Small intestine (tissue), 7 donors: ENCODE measurements at regions not wholly inside any gene's neighbourhood (a gene's known extent, or its start where the extent isn't known, plus 50 kb on each side); places are given as distances from the start of the nearest gene placed in this dataset.
A peak's percentile ranks its signal among the peaks of the same experiment; 100 is the strongest.

Experiments used
- DNase-seq, 2 donors: peaks; one replicate each; pipeline versions ENCODE4 v3.0.0 to v3.0.0-alpha.2; 2013
- FAIRE-seq: peaks from 2 replicates; lab custom pipeline; 2012; peaks lifted over from hg19 to GRCh38; lab: Jason Lieb, UNC
- H3K27ac ChIP-seq, 3 donors: one replicate each; pipeline ENCODE4 v1.5.1; 2013; ENCODE audit warnings: low read length in 2 of 3, mild to moderate bottlenecking in 2 of 3, control low read depth in 1 of 3, inconsistent platforms in 1 of 3, low read depth in 1 of 3, moderate library complexity in 1 of 3
- H3K27me3 ChIP-seq, 3 donors: one replicate each; pipeline ENCODE4 v1.6.1; 2013; ENCODE audit warnings: low read length in 3 of 3, inconsistent platforms in 1 of 3; ENCODE audit not compliant: control insufficient read depth in 3 of 3, insufficient read depth in 3 of 3
- H3K36me3 ChIP-seq, 3 donors: one replicate each; pipeline ENCODE4 v1.6.1; 2013; ENCODE audit warnings: low read length in 3 of 3, inconsistent platforms in 1 of 3, low read depth in 1 of 3, mild to moderate bottlenecking in 1 of 3, moderate library complexity in 1 of 3; ENCODE audit not compliant: control insufficient read depth in 3 of 3, insufficient read depth in 2 of 3
- H3K4me1 ChIP-seq, 3 donors: one replicate each; pipeline ENCODE4 v1.6.1; 2013; ENCODE audit warnings: low read length in 2 of 3, inconsistent platforms in 1 of 3, low read depth in 1 of 3, mild to moderate bottlenecking in 1 of 3, moderate library complexity in 1 of 3; ENCODE audit not compliant: control insufficient read depth in 3 of 3, insufficient read depth in 2 of 3
- H3K4me3 ChIP-seq, 3 donors: one replicate each; pipeline ENCODE4 v1.5.1; 2013; ENCODE audit warnings: low read length in 3 of 3, control low read depth in 1 of 3, inconsistent platforms in 1 of 3, low read depth in 1 of 3, mild to moderate bottlenecking in 1 of 3, moderate library complexity in 1 of 3
- H3K9me3 ChIP-seq, 2 donors: one replicate each; pipeline ENCODE4 v1.6.1; 2013; ENCODE audit warnings: low read depth in 1 of 2, low read length in 1 of 2; ENCODE audit not compliant: control insufficient read depth in 2 of 2, insufficient read depth in 1 of 2
- WGBS, 3 donors: extraction: QIAGEN DNeasy Blood & Tissue Kit; methylation state at CpG; one replicate each; pipeline ENCODE4 v1.1.7; 2013; 5-methylcytosine and 5-hydroxymethylcytosine counted together
- donor health status: healthy with polysubstance abuse.
- donor health status: control.
- donor health status: control.
- donor health status: Bipolar disorder and iron deficiency.
- donor health status: healthy.

GRCh38 chr7:25809441-25809840 lies 342.6 kb upstream of the NFE2L3 start:
- Histone ChIP-seq H3K4me3 (no peak overlapping the region), H3K4me1 (peaks cover 0 to 2% (median 0%) of the 10 kb centered on the region in 3 donors), H3K36me3 (no peaks in the 10 kb centered on the region), H3K27ac (no peak overlapping the region), H3K27me3 (peaks cover 0 to 9% (median 0%) of the 10 kb centered on the region in 3 donors), H3K9me3 (no peaks in the 10 kb centered on the region)
- DNase-seq = no peak
- FAIRE-seq = no peak
- WGBS, 3 donors = 66 to 75% (median 71%) methylated on average over 5 of the region's 5 CpGs

- Histone ChIP-seq H3K9me3 (peaks cover 0 to 5% of the 10 kb centered on the region in 2 donors), H3K36me3 (no peaks in the 10 kb centered on the region), H3K27ac (no peak overlapping the region), H3K4me1 (no peaks in the 10 kb centered on the region), H3K4me3 (no peak overlapping the region), H3K27me3 (peaks cover 0 to 9% (median 0%) of the 10 kb centered on the region in 3 donors)
- 83 to 90% (median 88%) methylated on average over 9 of the region's 9 CpGs for WGBS, 3 donors
- DNase-seq = no peak
- no peak for FAIRE-seq
Measured at GRCh38 chr7:25812086-25812850, 339.7 kb upstream of the NFE2L3 start.

GRCh38 chr7:25813381-25813780 lies 338.6 kb upstream of the NFE2L3 start:
- Histone ChIP-seq H3K9me3 (peaks cover 0 to 5% of the 10 kb centered on the region in 2 donors), H3K27me3 (peaks cover 0 to 9% (median 0%) of the 10 kb centered on the region in 3 donors), H3K36me3 (no peaks in the 10 kb centered on the region), H3K4me1 (no peaks in the 10 kb centered on the region), H3K27ac (no peak overlapping the region), H3K4me3 (no peak overlapping the region)
- 87 to 91% (median 87%) methylated on average over 6 of the region's 6 CpGs for WGBS, 3 donors
- FAIRE-seq (no peak), DNase-seq (no peak)

GRCh38 chr7:25815711-25816110 lies 336.3 kb upstream of the NFE2L3 start:
- DNase-seq (no peak), FAIRE-seq (no peak)
- H3K4me1 ChIP-seq = no peaks in the 10 kb centered on the region
- H3K27ac ChIP-seq = no peak overlapping the region
- H3K27me3 ChIP-seq = peaks cover 0 to 9% (median 0%) of the 10 kb centered on the region in 3 donors
- H3K4me3 ChIP-seq = no peak overlapping the region
- peaks cover 0 to 5% of the 10 kb centered on the region in 2 donors for H3K9me3 ChIP-seq
- no peaks in the 10 kb centered on the region for H3K36me3 ChIP-seq
- 48 to 61% (median 48%) methylated on average over 2 of the region's 2 CpGs for WGBS, 3 donors

GRCh38 chr7:25820432-25821040 lies 331.5 kb upstream of the NFE2L3 start:
- Histone ChIP-seq H3K9me3 (peaks cover 0 to 3% of the 10 kb centered on the region in 2 donors), H3K4me1 (no peaks in the 10 kb centered on the region), H3K4me3 (no peak overlapping the region), H3K27ac (no peak overlapping the region), H3K27me3 (no peaks in the 10 kb centered on the region), H3K36me3 (no peaks in the 10 kb centered on the region)
- no peak for FAIRE-seq
- peak; percentile 4 to 29 for DNase-seq
- WGBS, 3 donors = 45 to 64% (median 56%) methylated on average over 5 of the region's 5 CpGs

GRCh38 chr7:25821225-25821624 lies 330.8 kb upstream of the NFE2L3 start:
- Histone ChIP-seq H3K27ac (no peak overlapping the region), H3K9me3 (no peaks in the 10 kb centered on the region), H3K4me3 (no peak overlapping the region), H3K36me3 (no peaks in the 10 kb centered on the region), H3K4me1 (no peaks in the 10 kb centered on the region), H3K27me3 (no peaks in the 10 kb centered on the region)
- 70 to 85% (median 71%) methylated on average over 3 of the region's 3 CpGs for WGBS, 3 donors
- FAIRE-seq (no peak), DNase-seq (no peak)

GRCh38 chr7:25822823-25823222 lies 329.2 kb upstream of the NFE2L3 start:
- H3K36me3 ChIP-seq = no peaks in the 10 kb centered on the region
- no peak overlapping the region for H3K27ac ChIP-seq
- H3K27me3 ChIP-seq = no peaks in the 10 kb centered on the region
- no peak for FAIRE-seq
- WGBS, 3 donors = 83 to 91% (median 89%) methylated on average over 4 of the region's 4 CpGs
- no peak for DNase-seq
- H3K4me3 ChIP-seq = no peak overlapping the region
- H3K4me1 ChIP-seq = no peaks in the 10 kb centered on the region
- H3K9me3 ChIP-seq = no peaks in the 10 kb centered on the region

- H3K4me3 ChIP-seq = no peak overlapping the region
- no peak for DNase-seq
- H3K9me3 ChIP-seq = no peaks in the 10 kb centered on the region
- H3K27me3 ChIP-seq = no peaks in the 10 kb centered on the region
- no peaks in the 10 kb centered on the region for H3K4me1 ChIP-seq
- FAIRE-seq = no peak
- no peaks in the 10 kb centered on the region for H3K36me3 ChIP-seq
- no peak overlapping the region for H3K27ac ChIP-seq
Measured at GRCh38 chr7:25823571-25823970, 328.4 kb upstream of the NFE2L3 start.
